Nephron (organoid): ENCODE measurements at regions not wholly inside any gene's neighbourhood (a gene's known extent, or its start where the extent isn't known, plus 50 kb on each side); places are given as distances from the start of the nearest gene placed in this dataset.

Source experiments
- H3K27ac Mint-ChIP-seq, 3 experiments: 2 replicates each; pipeline ENCODE4 v1.8.0; 2020; ENCODE audit warnings: mixed read lengths in 3 of 3, mild to moderate bottlenecking in 2 of 3, moderate library complexity in 1 of 3
- H3K27me3 Mint-ChIP-seq: 2 replicates; pipeline ENCODE4 v1.8.0; 2021; ENCODE audit warnings: low read depth, mild to moderate bottlenecking, moderate library complexity, mixed read lengths
- H3K36me3 Mint-ChIP-seq: 2 replicates; pipeline ENCODE4 v1.8.0; 2020; ENCODE audit warnings: low read depth, mixed read lengths
- H3K4me1 Mint-ChIP-seq: 2 replicates; pipeline ENCODE4 v1.8.0; 2020; ENCODE audit warnings: mixed read lengths
- H3K4me3 Mint-ChIP-seq, 3 experiments: 2 replicates each; pipeline ENCODE4 v1.8.0; 2020; ENCODE audit warnings: mild to moderate bottlenecking in 3 of 3, mixed read lengths in 3 of 3, moderate library complexity in 2 of 3
- H3K9me3 Mint-ChIP-seq: 2 replicates; pipeline ENCODE4 v1.8.0; 2020; ENCODE audit warnings: mixed read lengths
- CTCF ChIP-seq, 3 experiments: fragments of 200-600 bp; sonication (generic); IDR thresholded peaks; one replicate each; pipeline ENCODE4 v1.5.0; 2021; ENCODE audit warnings: antibody characterized with exemption in 3 of 3; ENCODE audit not compliant: unreplicated experiment in 3 of 3

DNA sequence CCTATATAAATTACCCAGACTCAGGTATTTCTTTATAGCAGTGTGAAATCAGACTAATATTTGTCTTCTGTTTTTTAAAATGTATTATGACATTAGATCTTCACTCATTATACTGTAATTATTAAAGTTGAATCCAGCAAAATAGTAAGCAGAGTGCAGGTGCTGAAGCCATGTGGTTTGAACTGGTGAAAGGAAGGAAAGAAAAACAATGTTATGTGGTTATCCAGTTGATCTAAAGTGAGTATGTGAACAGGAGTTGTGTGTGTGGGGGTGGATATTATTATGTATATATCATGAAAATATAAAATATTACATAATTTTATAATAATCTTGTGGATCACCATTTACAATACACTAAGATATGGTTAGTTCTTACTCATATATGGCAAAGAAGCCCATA, 593.7 kb downstream of the SEMA5A start:
- TF ChIP-seq CTCF (IDR thresholded peaks at IDR 0.05; ENCODE audit: unreplicated experiment in 3 of 3), result no peak
- no peak overlapping the region for H3K27ac Mint-ChIP-seq
- H3K4me1 Mint-ChIP-seq, result no peaks in the 10 kb centered on the region
- no peaks in the 10 kb centered on the region for H3K36me3 Mint-ChIP-seq
- no peaks in the 10 kb centered on the region for H3K27me3 Mint-ChIP-seq
- no peak overlapping the region for H3K4me3 Mint-ChIP-seq
- H3K9me3 Mint-ChIP-seq, result no peaks in the 10 kb centered on the region

- Mint-ChIP-seq H3K27me3 (no peaks in the 10 kb centered on the region), H3K36me3 (no peaks in the 10 kb centered on the region), H3K27ac (no peak overlapping the region), H3K9me3 (no peaks in the 10 kb centered on the region), H3K4me3 (no peak overlapping the region), H3K4me1 (no peaks in the 10 kb centered on the region)
- no peak for TF ChIP-seq CTCF (IDR thresholded peaks at IDR 0.05; ENCODE audit: unreplicated experiment in 3 of 3)
Observed at GRCh38 chr5:8953016-8953415, 592.9 kb downstream of the SEMA5A start.

- no peaks in the 10 kb centered on the region for H3K4me1 Mint-ChIP-seq
- H3K9me3 Mint-ChIP-seq, result no peaks in the 10 kb centered on the region
- no peak for TF ChIP-seq CTCF (IDR thresholded peaks at IDR 0.05; ENCODE audit: unreplicated experiment in 3 of 3)
- no peaks in the 10 kb centered on the region for H3K36me3 Mint-ChIP-seq
- H3K27me3 Mint-ChIP-seq, result no peaks in the 10 kb centered on the region
- no peak overlapping the region for H3K27ac Mint-ChIP-seq
- H3K4me3 Mint-ChIP-seq, result no peak overlapping the region
Observed at GRCh38 chr5:8953911-8954438, 591.9 kb downstream of the SEMA5A start.

DNA sequence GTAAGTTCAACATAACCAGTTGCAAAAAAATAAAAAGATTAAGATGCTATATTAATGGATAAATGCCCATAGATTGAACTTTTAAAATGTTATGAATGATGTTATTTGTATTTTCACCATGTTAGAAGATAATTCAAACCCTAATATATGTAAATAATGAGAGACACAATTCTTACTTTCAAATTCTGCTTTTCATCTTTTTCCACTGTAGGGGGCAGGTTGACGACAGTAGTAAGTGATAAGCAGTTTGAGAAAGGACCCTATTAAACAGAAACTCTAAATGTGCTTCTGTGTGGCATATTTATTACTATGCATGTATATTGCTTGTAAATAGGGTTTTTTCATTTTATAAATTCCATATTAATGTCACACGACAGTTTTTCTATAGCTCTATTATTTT, 591.1 kb downstream of the SEMA5A start:
- H3K27ac Mint-ChIP-seq, result no peak overlapping the region
- TF ChIP-seq CTCF (IDR thresholded peaks at IDR 0.05; ENCODE audit: unreplicated experiment in 3 of 3), result peak; percentile 11 to 17 (median 17)
- no peaks in the 10 kb centered on the region for H3K27me3 Mint-ChIP-seq
- no peaks in the 10 kb centered on the region for H3K9me3 Mint-ChIP-seq
- no peak overlapping the region for H3K4me3 Mint-ChIP-seq
- no peaks in the 10 kb centered on the region for H3K36me3 Mint-ChIP-seq
- no peaks in the 10 kb centered on the region for H3K4me1 Mint-ChIP-seq

GRCh38 chr5:8956659-8957058, 589.2 kb downstream of the SEMA5A start:
- Mint-ChIP-seq H3K9me3 (no peaks in the 10 kb centered on the region), H3K27ac (no peak overlapping the region), H3K4me3 (no peak overlapping the region), H3K36me3 (no peaks in the 10 kb centered on the region), H3K27me3 (peaks cover 3% of the 10 kb centered on the region), H3K4me1 (no peaks in the 10 kb centered on the region)
- TF ChIP-seq CTCF (IDR thresholded peaks at IDR 0.05; ENCODE audit: unreplicated experiment in 3 of 3), result no peak

GRCh38 chr5:8958602-8959001, 587.3 kb downstream of the SEMA5A start:
- no peak overlapping the region for H3K4me3 Mint-ChIP-seq
- peaks cover 3% of the 10 kb centered on the region for H3K27me3 Mint-ChIP-seq
- no peak for TF ChIP-seq CTCF (IDR thresholded peaks at IDR 0.05; ENCODE audit: unreplicated experiment in 3 of 3)
- no peaks in the 10 kb centered on the region for H3K4me1 Mint-ChIP-seq
- H3K9me3 Mint-ChIP-seq, result no peaks in the 10 kb centered on the region
- no peak overlapping the region for H3K27ac Mint-ChIP-seq
- H3K36me3 Mint-ChIP-seq, result no peaks in the 10 kb centered on the region
